ENCODE measurements at regions not wholly inside any gene's neighbourhood (a gene's known extent, or its start where the extent isn't known, plus 50 kb on each side); places are given as distances from the start of the nearest gene placed in this dataset.

DNA sequence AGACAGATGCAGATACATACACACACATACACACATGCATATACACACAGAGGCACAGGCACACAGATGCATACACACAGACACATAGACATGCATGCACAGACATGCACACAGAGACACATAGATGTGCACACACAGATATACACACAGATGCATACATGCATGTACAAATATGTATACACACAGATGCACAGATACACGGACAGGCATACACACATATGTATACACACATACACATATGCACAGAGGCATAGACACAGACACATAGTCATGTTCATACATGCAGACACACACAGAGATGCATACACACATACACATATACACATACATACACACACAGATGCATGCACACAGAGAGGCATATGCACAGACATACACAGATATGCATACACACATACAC is 437.3 kb upstream of the SMIM21 start:
- intact Hi-C loops (cut with DNase I; ENCODE audit: low total_unique reads) (no loop called here), in situ Hi-C loops (cut with MboI; ENCODE audit: low sequenced_read_pairs in 4 of 4) (no loop called here)
- ATAC-seq: no peak
- H3K27ac ChIP-seq: no peak overlapping the region
- no peak for DNase-seq
- no peaks in the 10 kb centered on the region for H3K36me3 ChIP-seq
- no peaks in the 10 kb centered on the region for H3K9me3 ChIP-seq
- H3K4me3 ChIP-seq: no peak overlapping the region
- no peaks in the 10 kb centered on the region for H3K4me1 ChIP-seq
- TF ChIP-seq CTCF (IDR thresholded peaks at IDR 0.05 in 4 of 5, conservative IDR thresholded peaks at IDR 0.05 in 1 of 5) (no peak), POLR2A (IDR thresholded peaks at IDR 0.05) (no peak)
- H3K27me3 ChIP-seq: no peaks in the 10 kb centered on the region

DNA sequence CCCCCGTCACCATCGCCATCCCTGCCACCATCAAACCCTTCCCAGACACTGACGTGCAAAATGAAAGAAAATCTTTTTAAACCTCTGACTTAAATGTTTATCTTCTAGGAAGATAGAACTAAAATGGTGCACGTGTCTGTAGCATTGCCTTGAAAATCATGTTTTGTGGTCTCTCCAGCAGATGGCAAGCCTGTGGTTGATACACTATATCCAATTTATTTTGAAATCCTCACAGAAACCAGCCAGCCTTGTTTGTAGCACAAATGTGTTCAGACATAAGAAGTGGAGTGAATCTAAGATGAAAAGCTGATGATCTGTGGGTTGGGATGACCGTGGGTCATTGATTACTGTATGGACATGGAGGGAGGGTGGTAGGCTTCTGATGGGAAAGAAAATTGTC is 436.2 kb upstream of the SMIM21 start:
- Histone ChIP-seq H3K27ac (no peak overlapping the region), H3K4me1 (no peaks in the 10 kb centered on the region), H3K27me3 (no peaks in the 10 kb centered on the region), H3K36me3 (no peaks in the 10 kb centered on the region), H3K9me3 (no peaks in the 10 kb centered on the region), H3K4me3 (no peak overlapping the region)
- TF ChIP-seq POLR2A (IDR thresholded peaks at IDR 0.05) (no peak), CTCF (IDR thresholded peaks at IDR 0.05 in 4 of 5, conservative IDR thresholded peaks at IDR 0.05 in 1 of 5) (no peak)
- DNase-seq (no peak), ATAC-seq (no peak)
- intact Hi-C loops (cut with DNase I; ENCODE audit: low total_unique reads): no loop called here
- in situ Hi-C loops (cut with MboI; ENCODE audit: low sequenced_read_pairs in 4 of 4): no loop called here

- Histone ChIP-seq H3K27ac (no peak overlapping the region), H3K36me3 (no peaks in the 10 kb centered on the region), H3K4me1 (no peaks in the 10 kb centered on the region), H3K27me3 (no peaks in the 10 kb centered on the region), H3K4me3 (no peak overlapping the region), H3K9me3 (no peaks in the 10 kb centered on the region)
- DNase-seq (no peak), ATAC-seq (no peak)
- intact Hi-C loops (cut with DNase I; ENCODE audit: low total_unique reads) (no loop called here), in situ Hi-C loops (cut with MboI; ENCODE audit: low sequenced_read_pairs in 4 of 4) (no loop called here)
- TF ChIP-seq CTCF (IDR thresholded peaks at IDR 0.05 in 4 of 5, conservative IDR thresholded peaks at IDR 0.05 in 1 of 5) (no peak), POLR2A (IDR thresholded peaks at IDR 0.05) (no peak)
These were observed 435.0 kb upstream of the SMIM21 start for GRCh38 chr18:75862458-75862857.

- no peaks in the 10 kb centered on the region for H3K36me3 ChIP-seq
- H3K4me3 ChIP-seq: no peak overlapping the region
- no peaks in the 10 kb centered on the region for H3K9me3 ChIP-seq
- DNase-seq: no peak
- H3K27ac ChIP-seq: no peak overlapping the region
- intact Hi-C loops (cut with DNase I; ENCODE audit: low total_unique reads): no loop called here
- TF ChIP-seq CTCF (IDR thresholded peaks at IDR 0.05 in 4 of 5, conservative IDR thresholded peaks at IDR 0.05 in 1 of 5) (no peak), POLR2A (IDR thresholded peaks at IDR 0.05) (no peak)
- in situ Hi-C loops (cut with MboI; ENCODE audit: low sequenced_read_pairs in 4 of 4): no loop called here
- H3K27me3 ChIP-seq: no peaks in the 10 kb centered on the region
- no peak for ATAC-seq
- no peaks in the 10 kb centered on the region for H3K4me1 ChIP-seq
These were observed 432.7 kb upstream of the SMIM21 start for GRCh38 chr18:75860166-75860565.

- intact Hi-C loops (cut with DNase I; ENCODE audit: low total_unique reads) (no loop called here), in situ Hi-C loops (cut with MboI; ENCODE audit: low sequenced_read_pairs in 4 of 4) (no loop called here)
These were observed 432.0 kb upstream of the SMIM21 start for GRCh38 chr18:75859533-75859932.

More at GRCh38 chr18:75859533-75859932, 432.0 kb upstream of the SMIM21 start:
- Histone ChIP-seq H3K9me3 (no peaks in the 10 kb centered on the region), H3K4me3 (no peak overlapping the region), H3K27ac (no peak overlapping the region), H3K4me1 (no peaks in the 10 kb centered on the region), H3K27me3 (no peaks in the 10 kb centered on the region), H3K36me3 (no peaks in the 10 kb centered on the region)
- no peak for ATAC-seq
- no peak for TF ChIP-seq CTCF (IDR thresholded peaks at IDR 0.05 in 4 of 5, conservative IDR thresholded peaks at IDR 0.05 in 1 of 5)
- no peak for TF ChIP-seq POLR2A (IDR thresholded peaks at IDR 0.05)
- DNase-seq: no peak
